OCI-LY3 (cell line): ENCODE measurements at regions not wholly inside any gene's neighbourhood (a gene's known extent, or its start where the extent isn't known, plus 50 kb on each side); places are given as distances from the start of the nearest gene placed in this dataset.

Experiments
- H2AFZ ChIP-seq: fragments of 200-600, 300-600 bp; shearing (Covaris generic); 2 replicates; pipeline ENCODE4 v1.6.0; 2014; ENCODE audit warnings: antibody characterized with exemption, low read depth, low read length
- H3K27ac ChIP-seq: fragments of 200-600, 300-600 bp; sonication (generic); 2 replicates; pipeline ENCODE4 v1.5.1; 2014; ENCODE audit warnings: mild to moderate bottlenecking, low read length, moderate library complexity, mixed read lengths
- H3K27me3 ChIP-seq: fragments of 200-600, 300-600 bp; sonication (generic); 2 replicates; pipeline ENCODE4 v1.6.1; 2014; ENCODE audit warnings: low read depth, low read length, mixed read lengths
- H3K36me3 ChIP-seq: fragments of 200-600, 300-600 bp; sonication (generic); replicated peaks from 2 replicates; pipeline ENCODE3; 2014; ENCODE audit warnings: low read depth, low read length, mixed read lengths
- H3K4me1 ChIP-seq: fragments of 300-600, 200-600 bp; sonication (generic); 2 replicates; pipeline ENCODE4 v1.6.1; 2014; ENCODE audit warnings: low read length, mixed read lengths
- H3K4me2 ChIP-seq: fragments of 200-600, 300-600 bp; sonication (generic); 2 replicates; pipeline ENCODE4 v1.6.1; 2014; ENCODE audit warnings: low read length, mixed read lengths
- H3K4me3 ChIP-seq: fragments of 300-600, 200-600 bp; sonication (generic); 2 replicates; pipeline ENCODE4 v1.5.1; 2014; ENCODE audit warnings: antibody characterized with exemption, mild to moderate bottlenecking, low read length, moderate library complexity
- H3K79me2 ChIP-seq: fragments of 300-600, 200-600 bp; shearing (Covaris generic); 2 replicates; pipeline ENCODE4 v1.6.1; 2014; ENCODE audit warnings: mild to moderate bottlenecking, low read length, mixed read lengths
- H3K9ac ChIP-seq: fragments of 300-600, 200-600 bp; shearing (Covaris generic); 2 replicates; pipeline ENCODE4 v1.6.0; 2014; ENCODE audit warnings: mild to moderate bottlenecking, low read length, moderate library complexity
- H3K9me3 ChIP-seq: fragments of 200-600, 300-600 bp; shearing (Covaris generic); 2 replicates; pipeline ENCODE4 v1.6.1; 2014; ENCODE audit warnings: low read length, mixed read lengths; ENCODE audit not compliant: insufficient read depth
- H4K20me1 ChIP-seq: fragments of 200-600, 300-600 bp; sonication (generic); 2 replicates; pipeline ENCODE4 v1.6.1; 2016; ENCODE audit warnings: low read length, mixed read lengths; ENCODE audit not compliant: insufficient read depth
- EZH2phosphoT487 ChIP-seq: fragments of 200-600 bp; shearing (Covaris generic); IDR thresholded peaks from 2 replicates; pipeline ENCODE4 v1.6.1; 2018; ENCODE audit warnings: antibody characterized with exemption, mixed run types, low read depth
- TF ChIP-seq, protein P1 (sequence below): fragments of 200-600, 300-600 bp; sonication (generic); IDR thresholded peaks from 2 replicates; pipeline ENCODE4 v1.5.1; 2014; ENCODE audit warnings: antibody characterized with exemption, low read length, low read depth

DNA sequence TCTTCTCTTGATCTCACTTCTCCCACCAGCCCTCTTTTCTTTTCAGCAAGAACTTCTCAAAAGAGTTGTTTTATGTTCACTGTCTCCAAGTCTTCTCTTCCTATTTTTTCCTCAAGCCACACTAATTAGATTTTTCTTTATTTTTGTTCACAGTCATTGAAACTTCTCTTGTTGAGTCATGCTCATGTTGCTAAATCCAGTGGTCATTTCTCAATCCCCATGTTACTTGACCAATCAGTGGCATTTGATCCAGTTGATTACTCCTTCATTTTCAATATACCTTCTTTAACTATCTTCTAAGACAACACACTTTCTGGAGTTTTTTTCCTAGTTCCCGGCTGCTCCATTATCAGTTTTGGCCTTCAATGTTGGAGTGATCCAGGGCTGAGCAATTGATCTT, 103.1 kb upstream of the LSM6 start:
- Histone ChIP-seq H3K27ac (no peak overlapping the region), H3K4me3 (no peak overlapping the region), H2AFZ (no peak overlapping the region), H3K36me3 (no peaks in the 10 kb centered on the region), H3K27me3 (no peaks in the 10 kb centered on the region), H3K79me2 (no peaks in the 10 kb centered on the region), H3K9ac (no peak overlapping the region), H3K4me2 (no peak overlapping the region), H3K4me1 (peaks cover 7% of the 10 kb centered on the region), H3K9me3 (no peaks in the 10 kb centered on the region), H4K20me1 (no peaks in the 10 kb centered on the region)
- TF ChIP-seq EZH2phosphoT487 = no peak
- TF ChIP-seq, protein P1, sequence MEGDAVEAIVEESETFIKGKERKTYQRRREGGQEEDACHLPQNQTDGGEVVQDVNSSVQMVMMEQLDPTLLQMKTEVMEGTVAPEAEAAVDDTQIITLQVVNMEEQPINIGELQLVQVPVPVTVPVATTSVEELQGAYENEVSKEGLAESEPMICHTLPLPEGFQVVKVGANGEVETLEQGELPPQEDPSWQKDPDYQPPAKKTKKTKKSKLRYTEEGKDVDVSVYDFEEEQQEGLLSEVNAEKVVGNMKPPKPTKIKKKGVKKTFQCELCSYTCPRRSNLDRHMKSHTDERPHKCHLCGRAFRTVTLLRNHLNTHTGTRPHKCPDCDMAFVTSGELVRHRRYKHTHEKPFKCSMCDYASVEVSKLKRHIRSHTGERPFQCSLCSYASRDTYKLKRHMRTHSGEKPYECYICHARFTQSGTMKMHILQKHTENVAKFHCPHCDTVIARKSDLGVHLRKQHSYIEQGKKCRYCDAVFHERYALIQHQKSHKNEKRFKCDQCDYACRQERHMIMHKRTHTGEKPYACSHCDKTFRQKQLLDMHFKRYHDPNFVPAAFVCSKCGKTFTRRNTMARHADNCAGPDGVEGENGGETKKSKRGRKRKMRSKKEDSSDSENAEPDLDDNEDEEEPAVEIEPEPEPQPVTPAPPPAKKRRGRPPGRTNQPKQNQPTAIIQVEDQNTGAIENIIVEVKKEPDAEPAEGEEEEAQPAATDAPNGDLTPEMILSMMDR = no peak

DNA sequence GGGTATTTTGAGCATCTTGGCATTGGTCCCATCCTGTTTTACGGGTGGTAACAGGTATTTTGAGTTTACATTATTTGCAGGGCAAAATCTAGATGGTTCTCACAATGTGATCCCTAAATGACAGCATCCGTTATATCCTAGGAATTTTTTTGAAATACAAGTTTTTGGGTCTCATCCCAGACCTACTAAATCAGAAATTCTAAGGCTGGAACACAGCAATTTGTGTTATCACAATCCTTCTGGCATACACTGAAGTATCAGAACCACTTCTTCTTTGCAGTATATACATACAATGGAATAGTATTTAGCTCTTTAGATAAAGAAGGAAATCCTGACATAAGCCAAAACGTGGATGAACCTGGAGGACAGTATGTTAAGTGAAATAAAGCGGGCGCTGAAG, 104.1 kb upstream of the LSM6 start:
- Histone ChIP-seq H3K4me3 (no peak overlapping the region), H3K9me3 (no peaks in the 10 kb centered on the region), H3K4me1 (peaks cover 7% of the 10 kb centered on the region), H3K27ac (no peak overlapping the region), H3K9ac (no peak overlapping the region), H3K4me2 (no peak overlapping the region), H4K20me1 (no peaks in the 10 kb centered on the region), H2AFZ (no peak overlapping the region), H3K79me2 (no peaks in the 10 kb centered on the region), H3K36me3 (no peaks in the 10 kb centered on the region), H3K27me3 (no peaks in the 10 kb centered on the region)
- TF ChIP-seq, protein P1 = no peak
- no peak for TF ChIP-seq EZH2phosphoT487

DNA sequence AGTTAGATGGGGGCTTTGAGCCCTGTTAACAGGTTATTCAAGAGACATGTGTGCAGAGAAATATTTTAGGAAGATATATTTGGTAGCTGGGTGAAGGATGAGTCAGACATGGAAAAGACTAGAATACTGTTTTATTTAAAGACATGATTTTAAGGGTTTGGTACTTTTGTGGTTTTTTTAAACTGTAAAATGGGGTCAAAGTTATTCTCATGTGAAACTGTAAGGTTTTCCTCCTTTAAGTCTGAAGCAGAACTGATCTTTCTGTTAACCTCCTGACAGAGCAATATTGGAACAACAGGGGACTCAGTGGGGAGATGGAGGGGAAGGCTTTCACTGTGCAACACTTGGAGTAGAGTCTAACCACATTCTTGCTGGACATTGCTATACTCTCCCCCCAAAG, 112.4 kb upstream of the LSM6 start:
- no peaks in the 10 kb centered on the region for H3K36me3 ChIP-seq
- H2AFZ ChIP-seq = no peak overlapping the region
- no peaks in the 10 kb centered on the region for H3K27me3 ChIP-seq
- H3K27ac ChIP-seq = peak overlapping the region; percentile 85
- peak overlapping the region; percentile 44 for H3K4me3 ChIP-seq
- peak overlapping the region; percentile 77 for H3K4me2 ChIP-seq
- no peaks in the 10 kb centered on the region for H4K20me1 ChIP-seq
- peak overlapping the region; percentile 58 for H3K9ac ChIP-seq
- peaks cover 67% of the 10 kb centered on the region for H3K4me1 ChIP-seq
- peak; percentile 80; the same call in 1 of the 2 replicates for TF ChIP-seq EZH2phosphoT487
- TF ChIP-seq, protein P1 = no peak
- H3K9me3 ChIP-seq = no peaks in the 10 kb centered on the region
- H3K79me2 ChIP-seq = no peaks in the 10 kb centered on the region

DNA sequence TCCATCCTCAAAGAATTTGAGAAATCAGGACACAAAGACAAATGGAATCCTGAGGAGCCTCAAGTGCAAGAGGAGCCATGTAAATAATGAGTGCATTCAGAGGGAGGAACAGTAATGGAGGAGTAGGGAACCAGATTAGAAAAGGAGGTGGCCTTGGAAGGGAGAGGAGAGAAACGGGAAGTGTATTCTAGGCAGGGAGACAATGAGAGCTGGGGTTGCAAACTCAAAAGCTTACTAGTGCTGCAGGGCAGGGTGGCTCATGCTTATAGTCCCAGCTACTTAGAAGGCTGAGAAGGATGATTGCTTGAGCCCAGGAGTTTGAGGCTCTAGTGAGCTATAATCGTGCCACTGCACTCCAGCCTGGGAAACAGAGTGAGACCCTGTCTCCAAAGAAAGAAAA, 113.2 kb upstream of the LSM6 start:
- H2AFZ ChIP-seq = 0 out of 2 replicates have a peak overlapping the region, but pooled peaks have one; percentile 8
- no peaks in the 10 kb centered on the region for H3K79me2 ChIP-seq
- H3K4me2 ChIP-seq = peak overlapping the region; percentile 77
- no peaks in the 10 kb centered on the region for H3K36me3 ChIP-seq
- H3K4me3 ChIP-seq = no peak overlapping the region
- no peaks in the 10 kb centered on the region for H3K27me3 ChIP-seq
- no peak for TF ChIP-seq EZH2phosphoT487
- TF ChIP-seq, protein P1 = no peak
- no peaks in the 10 kb centered on the region for H4K20me1 ChIP-seq
- peak overlapping the region; percentile 54 for H3K9ac ChIP-seq
- H3K4me1 ChIP-seq = peaks cover 71% of the 10 kb centered on the region
- H3K27ac ChIP-seq = peak overlapping the region; percentile 85
- H3K9me3 ChIP-seq = no peaks in the 10 kb centered on the region
